ENCODE measurements at regions not wholly inside any gene's neighbourhood (a gene's known extent, or its start where the extent isn't known, plus 50 kb on each side); places are given as distances from the start of the nearest gene placed in this dataset.

GRCh38 chr12:88985631-88986030 lies 366.7 kb downstream of the DUSP6 start:
- Histone ChIP-seq H3K4ac (ENCODE audit: low read depth, low read length) (no peak overlapping the region), H4K12ac (ENCODE audit: low read depth, low read length) (no peak overlapping the region), H3K18ac (ENCODE audit: low read length) (no peak overlapping the region), H3K36me3 (ENCODE audit: control insufficient read depth in 1 of 2, insufficient read depth in 2 of 2, low read length in 2 of 2) (no peaks in the 10 kb centered on the region), H2BK5ac (ENCODE audit: low read depth, low read length, poor library complexity) (no peak overlapping the region), H2AFZ (ENCODE audit: insufficient read depth, low read length, poor library complexity) (no peak overlapping the region), H3K4me3 (ENCODE audit: low read depth, low read length) (no peak overlapping the region), H3K27me3 (ENCODE audit: insufficient read depth, low read length) (no peaks in the 10 kb centered on the region), H3K23ac (ENCODE audit: low read length) (no peak overlapping the region), H3K27ac (ENCODE audit: low read depth, low read length) (no peak overlapping the region), H3K9me3 (ENCODE audit: insufficient read depth, low read depth, low read length) (no peaks in the 10 kb centered on the region), H2BK120ac (ENCODE audit: insufficient read depth, low read length, poor library complexity) (no peak overlapping the region), H3K9ac (ENCODE audit: low read length) (no peak overlapping the region), H4K8ac (ENCODE audit: low read depth, low read length) (no peak overlapping the region), H4K91ac (ENCODE audit: low read depth, low read length) (no peak overlapping the region), H3K4me1 (ENCODE audit: control insufficient read depth in 1 of 2, insufficient read depth in 2 of 2, low read length in 2 of 2) (no peaks in the 10 kb centered on the region), H2BK12ac (ENCODE audit: low read length) (no peak overlapping the region), H3K14ac (ENCODE audit: low read length) (no peak overlapping the region), H3K79me1 (ENCODE audit: low read length) (no peaks in the 10 kb centered on the region), H2AK5ac (ENCODE audit: low read length) (no peak overlapping the region), H3K79me2 (ENCODE audit: control insufficient read depth, insufficient read depth, low read length, poor library complexity) (no peaks in the 10 kb centered on the region), H3K4me2 (ENCODE audit: low read length) (no peak overlapping the region)
- DNase-seq, result peak in 1 of 2 donors; percentile 71
- no CpG with 5 or more reads among the region's 3 CpGs for WGBS (ENCODE audit: extremely low coverage, insufficient coverage, insufficient read length)

GRCh38 chr12:88985011-88985410 lies 367.3 kb downstream of the DUSP6 start:
- Histone ChIP-seq H3K79me1 (ENCODE audit: low read length) (no peaks in the 10 kb centered on the region), H3K9ac (ENCODE audit: low read length) (no peak overlapping the region), H3K4me3 (ENCODE audit: low read depth, low read length) (no peak overlapping the region), H3K36me3 (ENCODE audit: control insufficient read depth in 1 of 2, insufficient read depth in 2 of 2, low read length in 2 of 2) (no peaks in the 10 kb centered on the region), H2BK12ac (ENCODE audit: low read length) (no peak overlapping the region), H3K9me3 (ENCODE audit: insufficient read depth, low read depth, low read length) (no peaks in the 10 kb centered on the region), H3K27me3 (ENCODE audit: insufficient read depth, low read length) (no peaks in the 10 kb centered on the region), H3K4ac (ENCODE audit: low read depth, low read length) (no peak overlapping the region), H3K4me2 (ENCODE audit: low read length) (no peak overlapping the region), H2BK5ac (ENCODE audit: low read depth, low read length, poor library complexity) (no peak overlapping the region), H3K23ac (ENCODE audit: low read length) (no peak overlapping the region), H2BK120ac (ENCODE audit: insufficient read depth, low read length, poor library complexity) (no peak overlapping the region), H4K8ac (ENCODE audit: low read depth, low read length) (no peak overlapping the region), H3K79me2 (ENCODE audit: control insufficient read depth, insufficient read depth, low read length, poor library complexity) (no peaks in the 10 kb centered on the region), H4K12ac (ENCODE audit: low read depth, low read length) (no peak overlapping the region), H4K91ac (ENCODE audit: low read depth, low read length) (no peak overlapping the region), H3K18ac (ENCODE audit: low read length) (no peak overlapping the region), H3K27ac (ENCODE audit: low read depth, low read length) (no peak overlapping the region), H3K4me1 (ENCODE audit: control insufficient read depth in 1 of 2, insufficient read depth in 2 of 2, low read length in 2 of 2) (no peaks in the 10 kb centered on the region), H2AK5ac (ENCODE audit: low read length) (no peak overlapping the region), H3K14ac (ENCODE audit: low read length) (no peak overlapping the region), H2AFZ (ENCODE audit: insufficient read depth, low read length, poor library complexity) (no peak overlapping the region)
- no CpG with 5 or more reads among the region's 3 CpGs for WGBS (ENCODE audit: extremely low coverage, insufficient coverage, insufficient read length)
- DNase-seq, result peak; percentile 3 to 31

GRCh38 chr12:88982694-88983093 lies 369.6 kb downstream of the DUSP6 start:
- Histone ChIP-seq H3K79me2 (ENCODE audit: control insufficient read depth, insufficient read depth, low read length, poor library complexity) (no peaks in the 10 kb centered on the region), H2AK5ac (ENCODE audit: low read length) (no peak overlapping the region), H2BK120ac (ENCODE audit: insufficient read depth, low read length, poor library complexity) (no peak overlapping the region), H3K23ac (ENCODE audit: low read length) (no peak overlapping the region), H3K4me3 (ENCODE audit: low read depth, low read length) (no peak overlapping the region), H3K9ac (ENCODE audit: low read length) (no peak overlapping the region), H3K4ac (ENCODE audit: low read depth, low read length) (no peak overlapping the region), H4K12ac (ENCODE audit: low read depth, low read length) (no peak overlapping the region), H4K8ac (ENCODE audit: low read depth, low read length) (no peak overlapping the region), H2BK12ac (ENCODE audit: low read length) (no peak overlapping the region), H3K36me3 (ENCODE audit: control insufficient read depth in 1 of 2, insufficient read depth in 2 of 2, low read length in 2 of 2) (no peaks in the 10 kb centered on the region), H3K4me2 (ENCODE audit: low read length) (no peak overlapping the region), H3K79me1 (ENCODE audit: low read length) (no peaks in the 10 kb centered on the region), H2AFZ (ENCODE audit: insufficient read depth, low read length, poor library complexity) (no peak overlapping the region), H3K14ac (ENCODE audit: low read length) (no peak overlapping the region), H3K9me3 (ENCODE audit: insufficient read depth, low read depth, low read length) (no peaks in the 10 kb centered on the region), H3K27me3 (ENCODE audit: insufficient read depth, low read length) (no peaks in the 10 kb centered on the region), H3K18ac (ENCODE audit: low read length) (no peak overlapping the region), H3K4me1 (ENCODE audit: control insufficient read depth in 1 of 2, insufficient read depth in 2 of 2, low read length in 2 of 2) (no peaks in the 10 kb centered on the region), H3K27ac (ENCODE audit: low read depth, low read length) (no peak overlapping the region), H4K91ac (ENCODE audit: low read depth, low read length) (no peak overlapping the region), H2BK5ac (ENCODE audit: low read depth, low read length, poor library complexity) (no peak overlapping the region)
- DNase-seq, result no peak
- WGBS (ENCODE audit: extremely low coverage, insufficient coverage, insufficient read length), result no CpG with 5 or more reads among the region's 1 CpG

GRCh38 chr12:88977115-88977514 lies 375.2 kb downstream of the DUSP6 start:
- no peaks in the 10 kb centered on the region for H3K79me1 ChIP-seq (ENCODE audit: low read length)
- no peak overlapping the region for H3K18ac ChIP-seq (ENCODE audit: low read length)
- no peaks in the 10 kb centered on the region for H3K27me3 ChIP-seq (ENCODE audit: insufficient read depth, low read length)
- no peaks in the 10 kb centered on the region for H3K36me3 ChIP-seq (ENCODE audit: control insufficient read depth in 1 of 2, insufficient read depth in 2 of 2, low read length in 2 of 2)
- no CpG with 5 or more reads among the region's 2 CpGs for WGBS (ENCODE audit: extremely low coverage, insufficient coverage, insufficient read length)
- H3K14ac ChIP-seq (ENCODE audit: low read length), result no peak overlapping the region
- no peak for DNase-seq
- H3K9ac ChIP-seq (ENCODE audit: low read length), result no peak overlapping the region
- H2AK5ac ChIP-seq (ENCODE audit: low read length), result no peak overlapping the region
- no peak overlapping the region for H3K4ac ChIP-seq (ENCODE audit: low read depth, low read length)
- no peak overlapping the region for H2BK12ac ChIP-seq (ENCODE audit: low read length)
- no peaks in the 10 kb centered on the region for H3K79me2 ChIP-seq (ENCODE audit: control insufficient read depth, insufficient read depth, low read length, poor library complexity)
- no peaks in the 10 kb centered on the region for H3K4me1 ChIP-seq (ENCODE audit: control insufficient read depth in 1 of 2, insufficient read depth in 2 of 2, low read length in 2 of 2)
- no peak overlapping the region for H3K4me3 ChIP-seq (ENCODE audit: low read depth, low read length)
- H3K27ac ChIP-seq (ENCODE audit: low read depth, low read length), result no peak overlapping the region
- H4K8ac ChIP-seq (ENCODE audit: low read depth, low read length), result no peak overlapping the region
- H2BK120ac ChIP-seq (ENCODE audit: insufficient read depth, low read length, poor library complexity), result no peak overlapping the region
- H3K23ac ChIP-seq (ENCODE audit: low read length), result no peak overlapping the region
- no peaks in the 10 kb centered on the region for H3K9me3 ChIP-seq (ENCODE audit: insufficient read depth, low read depth, low read length)
- H3K4me2 ChIP-seq (ENCODE audit: low read length), result no peak overlapping the region
- H4K12ac ChIP-seq (ENCODE audit: low read depth, low read length), result no peak overlapping the region
- no peak overlapping the region for H4K91ac ChIP-seq (ENCODE audit: low read depth, low read length)
- H2BK5ac ChIP-seq (ENCODE audit: low read depth, low read length, poor library complexity), result no peak overlapping the region
- H2AFZ ChIP-seq (ENCODE audit: insufficient read depth, low read length, poor library complexity), result no peak overlapping the region

All from trophoblast cell (in vitro differentiated cells and primary cell).